HG02759 (cell line): ENCODE measurements at regions not wholly inside any gene's neighbourhood (a gene's known extent, or its start where the extent isn't known, plus 50 kb on each side); places are given as distances from the start of the nearest gene placed in this dataset.

Source experiments
- ATAC-seq: cut with Tn5 transposase; IDR thresholded peaks from one replicate; pipeline ENCODE4 v1.9.1; 2021; ENCODE audit warnings: mild to moderate bottlenecking, moderate library complexity; ENCODE audit not compliant: unreplicated experiment

- ATAC-seq = no peak
Observed at GRCh38 chr15:95826412-95827195, 503.9 kb upstream of the NR2F2 start.

- no peak for ATAC-seq
Observed at GRCh38 chr15:95829062-95829461, 501.4 kb upstream of the NR2F2 start.

DNA sequence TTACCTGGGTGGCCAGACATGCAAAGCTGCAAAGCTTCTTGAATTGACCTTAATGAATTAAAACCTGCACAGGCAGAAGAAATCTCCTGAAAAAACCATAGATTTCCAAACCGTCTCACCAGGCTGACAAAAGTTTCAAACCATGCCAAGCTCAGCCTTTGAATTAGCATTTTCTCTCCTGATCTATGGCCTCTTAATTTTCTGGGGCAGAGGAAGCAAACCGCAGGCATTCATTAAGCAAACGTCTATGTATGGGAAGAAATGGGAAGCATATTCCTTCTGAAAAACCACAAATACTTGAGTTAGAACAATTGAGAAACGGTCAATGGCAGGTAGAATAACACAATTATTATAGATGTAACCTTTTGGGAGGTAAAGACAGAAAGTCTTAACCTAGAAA, 500.2 kb upstream of the NR2F2 start:
- ATAC-seq = no peak

DNA sequence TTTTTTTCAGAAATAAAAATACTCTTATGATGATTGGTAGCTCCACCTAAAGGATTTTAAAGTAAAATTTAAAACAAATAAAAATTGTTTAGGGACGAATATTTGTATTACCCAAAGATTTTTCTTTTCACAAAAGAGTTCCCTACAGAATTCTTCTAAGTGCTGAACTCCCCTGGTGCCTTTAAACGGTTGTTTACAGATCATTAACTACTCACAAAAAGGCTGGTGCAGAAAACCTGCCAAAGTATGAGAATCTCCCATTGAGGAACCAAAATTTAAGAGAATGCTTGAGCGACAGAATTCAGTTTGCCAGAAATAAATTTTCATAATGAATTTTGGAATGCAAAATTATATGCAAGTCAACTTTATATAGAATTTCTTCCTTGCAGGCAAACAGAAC, 497.8 kb upstream of the NR2F2 start:
- no peak for ATAC-seq

DNA sequence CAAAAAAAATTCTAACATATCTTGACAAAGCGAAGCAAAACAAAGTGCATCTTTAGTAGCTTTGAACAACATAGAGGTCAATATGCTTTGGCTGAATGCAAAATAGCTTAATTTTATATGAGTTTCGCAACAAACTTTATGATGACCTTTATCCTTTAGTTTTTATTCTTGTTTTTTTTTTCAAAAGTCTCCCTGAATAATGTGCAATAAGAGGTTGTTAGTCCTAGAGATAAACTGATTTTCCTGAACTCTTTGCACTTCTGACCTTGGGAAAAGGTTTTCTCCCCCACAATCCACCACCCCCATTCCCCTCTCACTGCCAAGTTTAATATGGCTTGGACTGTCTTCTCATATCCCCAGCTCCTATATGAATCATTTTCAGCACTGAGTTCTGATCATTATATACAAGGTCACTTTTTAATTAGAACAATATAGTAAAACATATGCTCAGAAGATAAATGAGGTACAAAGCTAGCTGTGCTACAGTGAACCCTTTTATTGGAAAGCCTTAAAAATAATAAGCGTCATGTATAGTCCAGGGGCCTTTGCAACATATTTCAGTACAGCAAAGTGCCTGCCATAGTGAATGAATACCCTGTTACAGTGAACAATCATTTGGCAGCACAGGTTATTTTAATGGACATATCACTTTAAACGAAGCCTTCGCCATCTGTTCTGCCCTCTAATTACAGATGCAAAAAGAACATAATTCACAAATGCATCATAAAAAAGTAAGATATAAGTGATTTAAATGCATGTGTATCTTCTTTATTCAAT, 496.3 kb upstream of the NR2F2 start:
- no peak for ATAC-seq

- no peak for ATAC-seq
Observed at GRCh38 chr15:95836536-95836935, 494.0 kb upstream of the NR2F2 start.

DNA sequence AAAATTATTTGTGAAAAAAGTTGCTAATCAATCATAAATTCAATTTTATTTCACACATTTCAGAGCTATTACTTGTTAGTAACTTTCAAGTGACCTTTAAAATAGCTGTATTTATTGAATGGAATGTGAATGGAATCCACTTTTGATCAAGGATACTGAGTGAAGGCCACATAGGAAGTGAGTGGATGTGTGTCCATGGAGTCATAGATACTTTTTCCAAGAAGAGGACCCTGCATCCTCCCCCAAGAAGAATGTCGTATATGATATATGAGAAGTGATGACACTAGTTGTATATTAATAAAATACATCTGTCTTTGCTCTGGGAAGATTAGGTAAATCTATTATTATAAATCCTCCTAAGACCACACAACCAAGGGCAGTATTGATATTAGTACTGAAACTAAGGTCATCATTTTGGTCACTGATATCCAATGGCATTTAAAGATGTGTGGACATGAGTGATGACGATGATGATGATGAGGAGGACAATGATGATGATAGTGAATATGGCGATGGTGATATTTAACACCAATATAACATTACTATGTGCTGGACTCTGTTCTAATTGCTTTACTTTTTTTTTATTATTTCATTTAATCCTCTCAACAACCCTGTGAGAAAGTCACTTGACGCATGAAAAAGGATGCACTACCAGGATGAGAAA, 493.0 kb upstream of the NR2F2 start:
- no peak for ATAC-seq

GRCh38 chr15:95839367-95839782, 491.1 kb upstream of the NR2F2 start:
- ATAC-seq = peak; percentile 95

DNA sequence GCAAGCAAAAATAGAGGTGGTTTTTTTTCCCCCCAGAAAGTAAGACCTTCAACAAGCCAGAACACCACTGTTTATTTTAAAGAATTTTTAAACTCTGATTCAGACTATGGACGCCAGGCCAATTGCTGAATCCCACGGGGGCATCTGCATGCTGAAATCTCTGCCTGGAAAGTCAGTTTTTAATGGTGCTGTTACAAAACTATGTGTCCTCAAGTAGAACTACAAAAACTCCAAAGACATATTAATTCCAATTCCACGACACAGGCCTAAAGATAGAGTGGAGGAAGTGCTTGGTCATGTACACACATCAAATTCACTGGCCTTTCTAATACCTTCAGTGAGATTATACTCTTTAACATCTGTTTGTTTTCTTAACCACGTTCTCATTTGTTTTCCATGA, 490.5 kb upstream of the NR2F2 start:
- ATAC-seq = no peak

DNA sequence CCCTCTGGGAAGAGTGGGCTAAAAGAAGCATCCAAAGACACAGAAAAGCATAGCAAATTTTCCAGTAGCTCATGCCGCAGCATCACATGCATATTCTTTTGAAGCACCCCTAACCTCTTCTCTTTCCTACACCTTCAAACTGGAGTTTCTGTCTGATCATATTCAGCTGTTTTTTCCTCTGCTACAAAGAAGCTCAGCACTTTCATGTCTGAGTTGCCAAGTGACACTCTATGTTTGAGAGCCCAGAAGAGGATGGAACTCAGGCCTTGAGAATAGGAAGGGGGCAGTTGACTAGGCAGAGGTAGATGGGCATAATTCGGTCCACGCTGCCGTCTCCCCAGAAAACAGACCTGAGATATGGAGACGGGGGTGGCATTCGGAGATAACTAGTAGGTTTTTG, 489.6 kb upstream of the NR2F2 start:
- ATAC-seq = no peak

DNA sequence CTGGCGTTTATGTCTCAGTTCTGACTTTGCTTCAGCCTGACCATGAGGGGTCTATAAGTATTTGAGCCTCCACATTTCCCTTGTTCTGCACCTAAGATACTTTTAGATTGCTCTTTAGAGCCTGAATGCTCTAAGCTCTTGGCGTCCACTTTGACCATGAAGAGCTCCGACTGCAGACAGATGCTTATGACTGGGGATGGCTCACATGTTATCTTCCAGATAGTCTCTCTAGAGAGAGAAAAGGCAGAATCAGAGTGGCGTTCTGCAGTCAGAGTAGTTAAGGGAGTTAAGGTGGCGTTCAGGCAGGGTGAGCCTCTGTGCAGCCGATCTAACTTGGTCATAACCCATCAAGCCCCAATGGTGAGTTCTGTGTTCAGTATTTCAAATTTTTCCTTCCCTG, 487.9 kb upstream of the NR2F2 start:
- ATAC-seq = no peak

GRCh38 chr15:95843241-95843910, 487.1 kb upstream of the NR2F2 start:
- no peak for ATAC-seq

- ATAC-seq = no peak
Observed at GRCh38 chr15:95845862-95846515, 484.5 kb upstream of the NR2F2 start.

- ATAC-seq = no peak
Observed at GRCh38 chr15:95848126-95848525, 482.4 kb upstream of the NR2F2 start.

GRCh38 chr15:95850837-95851236, 479.7 kb upstream of the NR2F2 start:
- no peak for ATAC-seq

- ATAC-seq = no peak
Observed at GRCh38 chr15:95853350-95853749, 477.1 kb upstream of the NR2F2 start.

DNA sequence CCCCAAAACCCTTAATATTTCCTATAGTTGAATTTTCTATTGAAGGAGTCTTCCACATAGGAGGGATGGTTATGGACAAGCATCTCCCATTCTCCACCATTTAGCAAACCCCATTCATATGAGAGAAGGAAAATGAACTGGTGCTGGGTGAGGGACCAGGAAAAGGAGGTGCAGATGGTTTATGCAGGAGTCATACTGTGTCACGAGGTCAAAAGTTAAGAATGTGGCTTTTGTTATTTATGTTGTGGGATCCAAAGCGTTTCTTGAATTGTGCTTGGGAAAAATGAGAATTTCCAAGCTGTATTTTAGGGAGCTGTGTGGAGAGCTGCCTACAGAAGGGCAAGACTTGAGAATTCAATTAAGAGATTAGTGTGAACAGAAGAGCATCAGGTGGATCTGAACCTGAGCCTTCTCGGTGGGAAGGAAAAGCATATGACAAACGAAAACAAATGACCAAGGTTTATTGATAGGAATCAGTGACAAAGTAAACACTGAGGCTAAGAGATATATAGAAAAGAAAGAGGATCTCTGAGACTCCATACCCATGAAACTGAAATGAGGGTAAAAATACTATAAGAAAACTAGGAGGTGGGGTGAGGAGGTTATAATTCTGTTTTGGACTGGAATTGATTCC, 473.3 kb upstream of the NR2F2 start:
- no peak for ATAC-seq

- ATAC-seq = no peak
Observed at GRCh38 chr15:95857758-95858157, 472.7 kb upstream of the NR2F2 start.

GRCh38 chr15:95860406-95860805, 470.1 kb upstream of the NR2F2 start:
- no peak for ATAC-seq

DNA sequence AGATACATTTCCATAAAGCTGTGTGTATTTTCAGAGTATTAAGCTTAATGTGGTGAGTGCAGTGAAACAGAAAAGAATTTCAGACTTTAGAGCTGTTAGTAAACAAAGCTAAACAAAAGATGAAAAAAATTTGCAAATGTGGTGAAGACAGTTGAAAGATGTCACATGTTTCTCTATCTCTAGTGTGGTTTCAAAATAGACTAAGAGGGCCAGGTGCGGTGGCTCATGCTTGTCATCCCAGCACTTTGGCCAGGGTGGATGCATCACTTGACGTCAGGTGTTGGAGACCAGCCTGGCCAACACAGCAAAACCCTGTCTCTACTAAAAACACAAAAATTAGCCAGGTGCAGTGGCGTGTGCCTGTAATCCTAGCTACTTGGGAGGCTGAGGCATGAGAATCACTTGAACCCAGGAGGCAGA, 466.0 kb upstream of the NR2F2 start:
- ATAC-seq = peak; percentile 94
